SH-SY5Y (cell line): ENCODE measurements at regions not wholly inside any gene's neighbourhood (a gene's known extent, or its start where the extent isn't known, plus 50 kb on each side); places are given as distances from the start of the nearest gene placed in this dataset.

Source experiments
- GATA2 ChIP-seq: IDR thresholded peaks from 2 replicates; pipeline ENCODE4 v1.6.1; 2011; ENCODE audit warnings: mild to moderate bottlenecking, low read depth, low read length
- GATA3 ChIP-seq: IDR thresholded peaks from 2 replicates; pipeline ENCODE4 v1.6.1; 2011; ENCODE audit warnings: low read depth, mild to moderate bottlenecking, low read length, moderate library complexity

GRCh38 chr2:34875091-34875745 is 1276.1 kb upstream of the FAM98A start:
- no peak for TF ChIP-seq GATA2
- no peak for TF ChIP-seq GATA3
